Breast epithelium (tissue), 3 donors: ENCODE measurements at regions not wholly inside any gene's neighbourhood (a gene's known extent, or its start where the extent isn't known, plus 50 kb on each side); places are given as distances from the start of the nearest gene placed in this dataset.

ENCODE experiments used
- POLR2A ChIP-seq: fragments of 450-650 bp; IDR thresholded peaks from one replicate; pipeline ENCODE4 v1.6.1; 2016; ENCODE audit warnings: antibody characterized with exemption, mild to moderate bottlenecking, moderate library complexity
- TF ChIP-seq, protein P1 (sequence below), 3 donors: fragments of 450-650 bp; IDR thresholded peaks; one replicate each; pipeline ENCODE4 v1.5.1; 2016 to 2017; ENCODE audit warnings: antibody characterized with exemption in 3 of 3, mild to moderate bottlenecking in 3 of 3, moderate library complexity in 3 of 3

DNA sequence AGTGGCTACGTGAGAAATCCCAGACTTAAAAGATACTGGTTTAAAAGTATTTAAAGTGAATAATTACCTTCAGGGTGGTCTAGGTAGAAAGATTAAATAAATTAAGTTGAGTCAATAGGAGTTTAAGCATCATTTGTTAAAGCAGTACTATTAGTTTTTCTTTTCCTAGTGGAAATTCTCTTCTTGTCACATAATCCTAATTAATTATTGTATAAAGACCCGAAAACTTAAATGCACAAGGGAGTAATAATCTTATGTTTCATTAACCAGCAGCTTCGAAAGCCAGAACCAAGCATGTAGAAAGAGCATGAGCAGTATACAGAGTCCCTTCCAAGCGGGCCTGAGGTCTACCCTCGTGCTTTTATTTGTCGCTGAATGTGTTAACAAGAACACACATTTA is 90.2 kb upstream of the SKOR2 start:
- no peak for TF ChIP-seq POLR2A
- TF ChIP-seq, protein P1, sequence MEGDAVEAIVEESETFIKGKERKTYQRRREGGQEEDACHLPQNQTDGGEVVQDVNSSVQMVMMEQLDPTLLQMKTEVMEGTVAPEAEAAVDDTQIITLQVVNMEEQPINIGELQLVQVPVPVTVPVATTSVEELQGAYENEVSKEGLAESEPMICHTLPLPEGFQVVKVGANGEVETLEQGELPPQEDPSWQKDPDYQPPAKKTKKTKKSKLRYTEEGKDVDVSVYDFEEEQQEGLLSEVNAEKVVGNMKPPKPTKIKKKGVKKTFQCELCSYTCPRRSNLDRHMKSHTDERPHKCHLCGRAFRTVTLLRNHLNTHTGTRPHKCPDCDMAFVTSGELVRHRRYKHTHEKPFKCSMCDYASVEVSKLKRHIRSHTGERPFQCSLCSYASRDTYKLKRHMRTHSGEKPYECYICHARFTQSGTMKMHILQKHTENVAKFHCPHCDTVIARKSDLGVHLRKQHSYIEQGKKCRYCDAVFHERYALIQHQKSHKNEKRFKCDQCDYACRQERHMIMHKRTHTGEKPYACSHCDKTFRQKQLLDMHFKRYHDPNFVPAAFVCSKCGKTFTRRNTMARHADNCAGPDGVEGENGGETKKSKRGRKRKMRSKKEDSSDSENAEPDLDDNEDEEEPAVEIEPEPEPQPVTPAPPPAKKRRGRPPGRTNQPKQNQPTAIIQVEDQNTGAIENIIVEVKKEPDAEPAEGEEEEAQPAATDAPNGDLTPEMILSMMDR (IDR thresholded peaks at IDR 0.05): no peak
